HT1080 (cell line): ENCODE measurements at regions not wholly inside any gene's neighbourhood (a gene's known extent, or its start where the extent isn't known, plus 50 kb on each side); places are given as distances from the start of the nearest gene placed in this dataset.
"Not testable (repeated sequence)": the region's sequence is repeated elsewhere in the genome, so short reads cannot be mapped to it uniquely, and the experiment has no call there.

Source experiments
- DNase-seq: peaks from one replicate; pipeline ENCODE4 v3.0.0-alpha.2; 2015; ENCODE audit warnings: low read depth

DNA sequence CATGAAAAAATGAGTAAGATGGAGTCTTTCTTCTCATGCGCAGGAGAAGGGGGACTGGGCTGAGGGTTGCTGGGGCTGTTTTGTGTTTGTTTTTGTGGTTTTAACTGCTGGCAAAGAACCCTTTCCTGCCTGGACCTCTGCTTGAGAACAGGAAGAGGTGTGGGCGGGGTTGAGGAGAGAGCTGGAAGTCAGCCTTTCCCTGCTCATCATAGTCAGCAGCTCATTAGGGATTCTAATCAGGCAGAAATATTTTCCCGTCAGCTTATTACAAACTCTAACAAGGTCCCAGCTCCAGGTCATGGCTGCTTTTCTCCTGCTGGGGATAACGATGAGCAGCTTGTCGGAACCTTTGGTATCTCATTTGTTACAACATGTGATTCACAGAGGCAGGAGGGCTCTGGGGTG is 185.0 kb upstream of the NRXN3 start:
- peak; percentile 58 for DNase-seq

DNA sequence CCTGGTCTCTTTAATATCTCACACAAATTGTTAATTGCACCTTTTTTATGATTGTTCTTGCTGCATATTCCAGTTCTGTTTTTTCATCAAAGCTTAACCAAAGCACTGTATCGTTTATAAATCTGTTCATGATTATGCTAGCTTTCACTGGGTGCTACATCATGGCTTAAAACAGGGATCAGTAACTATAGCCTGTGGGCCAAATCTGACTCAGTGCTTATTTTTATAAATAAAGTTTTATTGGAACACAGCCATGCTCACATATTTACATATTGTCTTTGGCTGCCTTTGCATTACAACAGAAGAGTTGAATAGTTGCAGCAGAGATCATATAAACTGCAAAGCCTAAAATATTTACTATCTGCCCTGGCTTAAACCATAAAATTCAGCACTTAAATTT is 183.4 kb upstream of the NRXN3 start:
- no peak for DNase-seq

DNA sequence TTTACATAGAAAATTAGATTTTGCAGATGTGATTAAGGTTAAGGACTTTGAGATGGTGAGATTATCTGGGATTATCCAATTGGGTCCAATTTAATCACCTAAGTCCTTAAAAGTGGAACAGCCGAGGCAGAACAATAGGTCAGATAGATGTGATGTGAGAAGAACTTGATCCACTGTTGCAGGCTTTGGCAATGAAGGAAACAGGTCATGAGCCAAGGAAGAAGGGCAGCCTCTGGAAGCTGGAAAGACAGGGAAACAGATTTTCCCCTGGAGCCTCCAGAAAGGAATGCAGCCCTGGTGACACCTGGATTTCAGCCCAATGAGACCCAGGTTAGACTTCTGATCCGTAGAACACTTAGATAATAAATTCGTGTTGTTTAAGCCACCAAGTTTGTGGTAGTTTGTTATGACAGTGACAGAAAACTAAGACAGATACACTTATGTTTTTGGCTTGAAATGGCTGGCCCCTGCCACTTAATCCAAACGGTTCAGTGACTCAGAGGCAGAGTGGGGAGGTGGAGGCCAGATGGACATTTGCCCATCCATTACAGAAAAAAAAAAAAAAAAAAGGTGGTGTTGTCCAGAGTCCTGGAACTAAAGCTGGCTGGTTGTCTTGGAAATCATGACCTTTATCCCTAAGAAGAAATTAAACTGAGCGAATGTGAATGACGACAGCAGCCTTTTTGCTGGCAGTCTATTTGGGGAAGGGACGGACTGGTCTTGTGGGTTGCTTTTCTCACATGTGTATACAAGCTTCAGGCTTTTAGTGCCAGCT is 181.9 kb upstream of the NRXN3 start:
- DNase-seq = no peak

DNA sequence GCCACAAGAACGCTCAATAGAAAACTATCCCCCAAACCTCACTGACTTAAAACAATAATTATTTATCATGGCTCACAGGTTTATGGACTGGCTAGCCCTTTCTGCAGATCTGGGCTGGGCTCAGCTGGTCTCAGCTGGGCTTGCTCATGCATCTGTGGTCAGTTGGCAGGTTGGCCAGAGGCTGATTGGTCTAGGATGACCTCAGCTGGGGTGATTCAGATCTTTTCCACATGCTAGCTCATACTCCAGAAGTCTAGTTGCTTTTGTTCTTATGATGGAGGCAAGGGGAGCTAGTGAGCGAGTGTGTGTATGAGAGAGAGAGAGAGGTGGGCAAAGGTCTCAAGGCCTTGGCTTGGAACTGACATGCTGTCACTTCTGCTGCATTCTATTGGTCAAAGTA is 181.2 kb upstream of the NRXN3 start:
- DNase-seq = peak; percentile 78

DNA sequence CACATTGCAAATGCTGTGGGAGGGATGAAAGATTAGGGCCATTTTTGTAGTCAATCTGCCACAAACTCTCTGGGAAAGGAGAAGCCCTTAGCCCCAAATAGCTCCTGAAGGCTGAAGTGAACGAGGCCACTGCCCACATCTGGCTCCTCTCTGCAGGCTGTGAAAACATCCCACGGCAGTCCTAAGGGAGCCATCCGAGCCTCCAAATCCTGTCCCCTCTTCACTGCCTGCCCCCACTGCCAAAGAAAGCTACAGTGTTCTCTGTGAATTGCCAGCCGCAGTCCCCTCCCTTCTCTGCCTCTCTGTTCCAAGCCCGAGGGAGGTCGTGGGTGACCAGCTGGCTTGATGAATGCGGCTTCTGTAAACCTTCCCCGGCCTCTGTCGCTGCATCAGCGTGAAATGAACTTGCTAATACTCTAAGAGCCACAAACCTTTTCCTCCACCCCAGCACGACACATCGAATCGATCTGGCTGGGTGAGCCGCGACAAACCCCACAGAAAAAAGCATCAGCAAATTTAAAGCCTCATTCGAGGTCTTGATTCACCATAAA is 180.7 kb upstream of the NRXN3 start:
- DNase-seq = no peak

DNA sequence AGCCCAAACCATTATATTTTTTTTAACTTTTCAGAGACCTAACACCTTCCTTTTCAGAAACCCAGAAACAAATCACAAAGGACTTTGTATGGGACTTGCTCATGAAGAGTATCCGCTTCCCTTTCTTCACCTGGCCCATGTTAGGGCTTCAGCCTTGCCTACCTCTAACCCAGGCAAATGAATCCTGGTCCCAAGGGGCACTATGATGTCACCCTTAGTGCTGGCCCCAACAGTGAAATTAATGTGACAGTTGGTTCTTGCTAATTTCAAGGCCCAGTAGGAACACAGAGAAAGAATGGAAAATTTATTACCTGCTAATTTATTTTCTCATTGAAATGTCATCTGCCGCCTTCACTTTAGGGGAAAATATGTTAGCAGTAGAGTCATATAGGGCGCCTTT is 179.8 kb upstream of the NRXN3 start:
- DNase-seq = no peak

DNA sequence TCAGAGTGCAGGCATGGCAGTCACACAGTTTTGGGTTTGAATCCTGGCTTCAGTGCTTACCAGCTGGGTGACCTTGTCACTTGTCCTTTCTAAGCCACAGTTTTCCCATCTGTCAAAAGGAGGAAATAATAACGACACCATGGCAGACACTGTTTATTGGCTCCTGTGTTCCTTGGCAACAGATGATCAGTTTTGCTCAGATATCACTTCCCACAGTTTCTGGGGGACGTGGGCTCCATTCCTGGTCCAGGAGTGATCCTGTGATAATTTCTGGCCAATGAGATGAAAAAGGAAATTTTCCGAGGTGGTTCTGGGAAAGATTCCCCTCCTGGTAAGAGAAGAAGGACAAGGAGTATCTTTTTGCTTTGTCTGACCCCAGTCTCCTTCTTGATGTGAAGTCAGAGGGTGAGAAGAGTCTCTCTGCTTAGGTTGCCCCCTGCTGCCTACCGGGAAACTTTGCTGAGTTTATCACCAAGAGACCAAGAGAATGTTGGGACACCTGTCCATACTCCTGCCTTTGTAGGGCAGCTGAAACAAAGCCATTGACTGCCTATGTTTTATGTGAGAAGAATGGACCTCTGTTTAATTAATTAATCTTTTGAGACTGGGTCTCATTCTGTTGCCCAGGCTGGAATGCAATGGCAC is 178.9 kb upstream of the NRXN3 start:
- no peak for DNase-seq

DNA sequence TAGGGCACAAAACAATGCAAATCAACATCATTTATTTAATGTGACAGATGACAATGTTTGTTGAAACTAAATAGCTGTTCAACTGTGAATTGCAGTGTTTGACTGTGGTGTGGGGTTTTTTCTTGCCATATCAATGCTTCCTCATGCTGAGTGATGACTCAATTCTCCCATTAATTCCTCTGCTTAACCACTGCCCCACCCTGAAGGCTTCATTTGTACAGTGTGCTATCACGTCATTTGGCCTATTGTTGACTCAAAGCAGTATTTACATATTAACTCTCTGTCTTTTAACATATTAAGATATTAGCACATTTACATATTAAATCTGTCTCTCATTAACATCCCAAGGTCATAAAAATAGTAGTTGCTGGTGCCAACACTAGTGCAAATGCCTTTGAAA is 164.8 kb upstream of the NRXN3 start:
- DNase-seq = peak; percentile 68

DNA sequence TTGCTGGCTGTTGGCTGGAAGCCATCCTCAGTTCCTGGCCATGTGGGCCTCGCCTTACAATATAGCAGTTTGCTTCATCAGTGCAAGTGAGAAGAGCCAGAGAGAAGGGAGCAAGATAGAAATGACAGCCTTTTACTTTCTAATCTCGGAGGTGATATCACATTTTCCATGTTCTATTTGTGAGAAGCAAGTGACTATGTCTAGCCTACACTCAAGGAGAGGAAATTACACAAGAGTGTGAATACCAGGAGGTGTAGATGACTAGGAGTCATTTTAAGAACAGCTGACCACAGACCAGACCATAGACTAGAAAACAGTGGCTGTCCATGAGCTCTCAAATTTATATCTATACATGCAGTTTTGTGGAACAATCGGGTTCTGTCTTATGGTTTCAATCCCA is 163.0 kb upstream of the NRXN3 start:
- peak; percentile 7 for DNase-seq

DNA sequence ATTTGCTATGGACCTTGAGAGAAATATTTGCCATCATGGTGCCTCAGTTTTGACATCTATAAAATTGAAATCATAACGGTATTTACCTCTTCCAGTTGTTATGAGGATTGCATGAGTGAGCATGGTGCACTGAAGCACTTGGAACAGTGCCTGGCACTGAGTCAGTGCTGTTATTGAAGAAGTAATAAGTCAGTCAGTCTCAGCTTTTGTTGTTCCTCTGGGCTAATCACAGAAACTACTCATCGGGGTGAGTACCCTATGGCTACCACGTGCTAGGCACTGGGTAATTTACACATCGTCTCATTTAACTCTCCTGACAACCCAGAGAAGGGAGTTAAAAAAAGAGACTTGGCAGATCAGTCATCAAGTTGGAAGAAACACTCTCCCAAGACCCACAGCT is 159.5 kb upstream of the NRXN3 start:
- peak; percentile 63 for DNase-seq

DNA sequence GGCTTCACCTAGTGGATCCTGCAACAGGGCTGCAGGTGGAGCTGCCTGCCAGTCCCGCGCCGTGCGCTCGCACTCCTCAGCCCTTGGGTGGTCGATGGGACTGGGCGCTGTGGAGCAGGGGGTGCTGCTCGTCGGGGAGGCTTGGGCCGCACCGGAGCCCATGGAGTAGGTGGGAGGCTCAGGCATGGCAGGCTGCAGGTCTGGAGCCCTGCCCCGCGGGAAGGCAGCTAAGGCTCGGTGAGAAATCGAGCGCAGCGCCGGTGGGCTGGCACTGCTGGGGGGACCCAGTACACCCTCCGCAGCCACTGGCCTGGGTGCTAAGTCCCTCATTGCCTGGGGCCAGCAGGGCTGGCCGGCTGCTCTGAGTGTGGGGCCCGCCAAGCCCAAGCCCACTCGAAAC is 156.3 kb upstream of the NRXN3 start:
- DNase-seq = not testable (repeated sequence)

DNA sequence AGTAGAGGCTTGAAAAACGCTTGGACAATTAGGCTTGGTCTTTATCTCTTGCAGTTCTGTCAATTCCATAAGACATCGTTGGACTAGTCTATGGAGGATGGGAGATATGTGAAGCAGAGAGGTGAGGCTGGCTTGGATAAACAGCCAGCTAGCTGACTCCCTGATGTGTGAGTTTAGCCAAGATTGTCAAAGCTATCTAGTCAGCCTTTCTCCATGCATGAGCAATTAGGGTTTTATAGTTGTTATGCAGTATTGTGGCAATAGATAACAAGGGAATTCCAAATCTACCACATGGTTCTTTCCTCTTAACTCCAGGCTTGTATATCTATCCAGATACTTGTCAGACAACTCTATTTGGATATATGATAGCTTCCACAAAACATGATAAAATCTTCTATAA is 153.6 kb upstream of the NRXN3 start:
- DNase-seq = no peak

DNA sequence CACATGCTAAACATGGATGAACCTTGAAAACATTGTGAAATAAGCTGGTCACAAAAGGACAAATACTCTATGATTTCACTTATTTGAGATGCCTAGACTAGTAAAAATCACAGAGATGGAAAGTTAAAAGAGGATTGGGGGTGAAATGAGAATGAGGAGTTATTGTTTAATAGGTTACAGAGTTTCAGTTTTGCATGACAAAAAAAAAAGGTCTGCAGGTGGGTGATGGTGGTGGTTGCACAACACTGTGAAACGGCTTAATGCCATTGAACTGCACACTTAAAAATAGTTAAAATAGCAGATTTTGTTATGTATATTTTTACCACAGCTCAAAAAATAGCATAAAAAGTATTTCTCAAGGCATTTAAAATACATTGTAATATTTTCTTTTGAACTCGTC is 151.9 kb upstream of the NRXN3 start:
- no peak for DNase-seq

DNA sequence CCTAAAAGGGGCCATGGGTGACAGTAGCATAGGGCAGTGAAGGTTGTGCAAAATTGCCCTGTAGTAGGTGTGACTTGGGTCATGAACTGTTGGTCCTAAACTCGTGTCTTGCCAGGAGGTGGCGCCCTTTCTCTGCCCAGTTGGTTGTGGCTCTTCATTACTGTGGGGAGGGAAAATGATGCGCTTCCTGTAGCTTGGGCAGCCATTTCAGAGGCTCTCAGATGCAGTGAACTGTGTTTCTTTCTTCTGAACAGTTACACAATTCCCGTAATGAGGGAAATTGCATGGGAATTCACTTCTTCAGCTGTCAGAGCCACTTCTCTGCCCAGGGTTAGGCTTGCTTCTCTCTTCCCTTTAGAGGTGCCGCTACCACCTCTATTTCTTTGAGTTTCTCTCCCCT is 148.1 kb upstream of the NRXN3 start:
- DNase-seq = peak; percentile 66

DNA sequence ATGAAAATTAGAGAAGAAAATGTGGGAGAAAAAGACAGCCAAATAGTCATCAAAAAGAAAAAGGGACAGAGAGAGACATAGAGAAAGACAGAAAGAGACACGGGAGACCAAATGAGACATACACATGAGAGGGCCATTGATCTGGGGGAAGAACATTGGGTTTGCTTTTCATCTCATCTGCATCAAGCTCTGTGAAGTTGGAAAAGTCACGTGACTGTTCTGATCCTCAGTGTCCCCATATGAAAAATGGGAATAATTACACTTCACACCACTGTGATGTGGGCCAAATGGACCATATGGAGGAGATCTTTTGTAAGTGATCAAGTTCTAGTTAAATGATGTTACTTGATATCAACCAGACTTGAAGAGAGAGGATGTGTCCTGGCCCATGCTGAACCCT is 147.1 kb upstream of the NRXN3 start:
- DNase-seq = no peak

DNA sequence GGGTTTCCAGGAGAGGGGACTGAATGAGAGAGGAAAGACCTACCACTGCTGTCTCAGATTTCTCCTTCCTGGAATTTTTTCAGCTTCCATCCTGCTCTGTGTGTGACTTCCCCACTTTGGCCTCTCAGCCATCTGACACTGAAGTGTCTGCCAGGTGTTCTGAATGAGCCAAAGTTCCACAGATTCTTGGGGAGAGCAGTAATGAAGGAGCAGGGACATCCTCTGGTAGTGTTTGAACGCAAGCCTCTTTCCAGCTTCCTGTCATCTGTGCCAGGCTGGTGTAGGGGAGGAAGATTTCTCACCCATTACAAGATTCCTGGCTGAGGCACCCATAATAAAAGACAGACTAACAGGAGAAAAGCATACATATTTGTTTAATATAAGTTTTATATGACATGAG is 141.7 kb upstream of the NRXN3 start:
- DNase-seq = no peak

DNA sequence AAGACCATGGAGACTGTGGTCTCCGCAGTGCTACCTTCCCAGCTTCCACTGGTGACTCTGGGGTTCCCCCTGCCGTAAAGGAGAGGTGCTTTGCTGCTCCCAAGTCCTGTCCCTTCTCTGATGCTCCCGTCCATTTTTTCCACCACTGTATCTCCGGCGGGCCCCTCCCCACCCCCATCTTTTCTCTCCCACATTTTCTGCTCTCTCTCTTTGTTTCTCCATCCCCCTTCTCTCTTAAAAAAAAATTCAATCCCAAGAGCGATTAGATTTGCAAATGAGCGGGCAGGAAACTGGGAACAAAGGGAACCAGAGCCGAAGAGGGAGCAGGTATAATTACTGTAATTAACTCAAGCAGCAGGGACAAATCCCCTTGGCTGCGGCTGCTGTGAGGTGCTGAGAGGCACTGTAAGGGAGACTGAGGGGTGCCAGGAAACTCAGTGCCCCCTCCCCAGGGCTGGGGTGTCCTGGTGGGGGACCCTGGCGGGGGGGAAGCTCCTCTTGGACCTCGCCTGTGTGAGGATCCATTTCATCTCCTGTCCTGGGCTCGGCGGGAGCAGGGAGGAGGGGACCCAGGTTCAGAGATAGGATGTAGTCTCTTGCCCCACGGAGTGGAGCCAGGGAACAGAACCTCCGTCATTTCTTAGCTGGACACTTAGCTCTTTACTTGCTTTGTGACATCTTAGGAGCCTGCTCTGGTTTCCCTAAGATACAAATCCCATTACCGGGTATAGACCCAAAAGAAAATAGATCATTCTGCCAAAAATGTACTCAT is 140.4 kb upstream of the NRXN3 start:
- peak; percentile 4 for DNase-seq

DNA sequence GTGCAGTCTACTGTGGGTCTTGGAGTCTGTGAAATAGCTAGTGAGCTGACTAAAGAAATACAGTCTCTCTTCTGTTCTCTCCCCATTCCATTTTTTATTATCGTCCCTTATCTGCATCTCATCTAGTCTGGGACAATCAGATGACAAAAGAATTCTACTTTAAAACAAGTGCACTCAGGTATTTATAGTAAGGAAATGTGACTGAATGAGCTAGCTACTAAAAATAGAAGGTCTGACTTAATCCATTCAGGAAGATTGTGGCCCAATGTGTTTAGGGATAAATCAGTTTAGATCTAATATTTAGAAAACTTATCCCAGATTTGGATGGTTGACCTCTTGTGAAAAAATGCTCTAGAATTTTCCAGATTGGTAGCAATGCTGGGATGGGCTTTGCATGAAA is 126.8 kb upstream of the NRXN3 start:
- no peak for DNase-seq

DNA sequence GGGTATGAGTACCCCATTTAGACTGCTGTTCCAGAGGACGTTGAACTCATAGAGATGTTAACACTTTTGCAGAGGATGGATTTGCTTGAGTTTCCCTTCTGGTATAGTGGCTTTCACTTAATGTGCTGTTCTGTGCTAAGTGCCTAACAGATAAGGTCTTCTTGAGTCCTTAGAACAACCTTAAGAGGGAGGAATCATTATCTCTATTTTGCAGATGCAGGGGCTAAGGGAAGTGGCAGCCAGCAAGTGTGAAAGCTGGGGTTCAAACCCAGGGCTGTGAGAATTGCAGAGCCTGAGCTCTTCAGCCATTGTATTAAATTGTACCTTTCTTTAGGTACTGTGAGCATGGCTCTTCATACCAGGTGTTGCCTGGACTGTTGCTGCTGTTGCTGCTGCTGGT is 122.1 kb upstream of the NRXN3 start:
- no peak for DNase-seq

DNA sequence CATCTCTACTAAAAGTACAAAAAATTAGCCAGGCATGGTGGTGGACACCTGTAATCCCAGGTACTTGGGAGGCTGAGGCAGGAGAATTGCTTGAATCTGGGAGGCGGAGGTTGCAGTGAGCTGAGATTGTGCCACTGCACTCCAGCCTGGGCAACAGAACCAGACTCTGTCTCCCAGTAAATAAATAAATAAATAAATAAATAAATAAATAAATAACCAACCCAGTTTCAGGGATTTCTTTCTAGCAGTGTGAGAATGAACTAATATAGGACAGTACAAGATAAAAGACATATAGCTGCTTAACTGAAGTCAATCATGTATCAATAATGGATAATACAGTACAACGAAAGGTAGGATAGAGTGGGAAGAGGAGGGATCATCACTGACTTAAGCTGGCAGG is 113.3 kb upstream of the NRXN3 start:
- not testable (repeated sequence) for DNase-seq

DNA sequence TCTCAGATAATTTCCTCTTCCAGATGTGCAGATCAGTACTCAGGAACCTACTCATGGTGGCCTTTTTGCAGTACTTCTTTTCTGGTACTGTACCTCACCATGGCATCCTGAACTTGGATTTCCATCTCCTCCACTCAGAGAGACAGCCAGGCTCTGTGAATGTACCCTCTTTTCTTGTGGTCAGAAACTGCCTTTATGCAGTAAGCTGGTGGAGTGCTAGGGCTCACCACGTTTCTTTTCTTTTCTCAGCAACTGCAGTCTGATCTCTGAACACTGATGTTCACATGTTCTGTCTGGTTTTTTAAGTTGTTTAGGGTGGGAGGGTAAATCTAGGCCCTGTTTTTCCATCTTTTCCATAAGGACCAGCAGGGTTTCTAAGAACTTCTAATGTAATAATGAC is 99.8 kb upstream of the NRXN3 start:
- no peak for DNase-seq

DNA sequence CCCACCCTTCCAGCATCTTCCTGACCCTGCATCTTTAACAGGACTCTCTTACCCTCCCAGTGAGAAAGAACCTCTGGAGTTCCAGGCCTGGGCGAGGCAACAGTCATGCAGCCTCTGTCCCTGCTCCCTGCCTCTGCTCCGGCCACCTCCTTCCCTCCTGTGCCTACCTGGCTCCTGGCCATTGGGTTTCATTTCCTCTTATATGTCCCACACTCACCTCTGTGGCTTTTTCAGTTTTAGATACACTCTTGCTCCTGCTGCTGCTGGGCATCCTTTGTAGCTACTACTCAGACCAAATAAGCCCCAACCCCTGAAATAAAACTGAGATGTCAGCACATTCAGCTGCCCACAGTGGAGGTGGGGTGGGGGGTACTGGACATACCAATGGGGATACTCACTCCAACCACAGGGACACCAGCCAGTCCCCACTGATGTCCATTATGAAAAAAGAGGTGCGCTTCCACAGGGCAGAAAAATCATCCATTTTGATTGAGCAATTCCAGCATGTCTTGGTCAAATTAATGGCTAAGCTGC is 99.1 kb upstream of the NRXN3 start:
- DNase-seq = no peak
